WERI-Rb-1 (cell line): ENCODE measurements at regions not wholly inside any gene's neighbourhood (a gene's known extent, or its start where the extent isn't known, plus 50 kb on each side); places are given as distances from the start of the nearest gene placed in this dataset.

Experiments used
- DNase-seq: peaks from one replicate; pipeline ENCODE4 v3.0.0-alpha.2; 2020
- H3K27ac ChIP-seq: fragments of 250-450 bp; sonication (Bioruptor Pico); 2 replicates; pipeline ENCODE4 v1.5.1; 2020; ENCODE audit warnings: mild to moderate bottlenecking, moderate library complexity
- H3K27me3 ChIP-seq: fragments of 250-450 bp; sonication (Bioruptor Pico); 2 replicates; pipeline ENCODE4 v1.5.1; 2021; ENCODE audit warnings: mild to moderate bottlenecking, low read depth, moderate library complexity; ENCODE audit not compliant: insufficient read depth, severe bottlenecking
- H3K36me3 ChIP-seq: fragments of 250-450 bp; sonication (Bioruptor Pico); 2 replicates; pipeline ENCODE4 v1.5.1; 2020; ENCODE audit warnings: mild to moderate bottlenecking, moderate library complexity
- H3K4me3 ChIP-seq: 2 replicates; pipeline ENCODE4 v1.5.1; 2011; ENCODE audit warnings: low read depth, mild to moderate bottlenecking, control low read depth, low read length
- H3K9me3 ChIP-seq: fragments of 250-450 bp; sonication (Bioruptor Pico); 2 replicates; pipeline ENCODE4 v1.5.1; 2021; ENCODE audit warnings: mild to moderate bottlenecking, moderate library complexity; ENCODE audit not compliant: severe bottlenecking
- CTCF ChIP-seq: IDR thresholded peaks from 2 replicates; pipeline ENCODE4 v1.5.1; 2011; ENCODE audit warnings: low read depth, mild to moderate bottlenecking, control low read depth, inconsistent platforms, low read length

- DNase-seq = no peak
- Histone ChIP-seq H3K4me3 (no peak overlapping the region), H3K27me3 (peaks cover 36% of the 10 kb centered on the region), H3K9me3 (peaks cover 4% of the 10 kb centered on the region), H3K36me3 (no peaks in the 10 kb centered on the region), H3K27ac (no peak overlapping the region)
- TF ChIP-seq CTCF = no peak
Observed at GRCh38 chr7:118013252-118014010, 140.2 kb upstream of the CTTNBP2 start.

- H3K4me3 ChIP-seq = no peak overlapping the region
- DNase-seq = no peak
- H3K27me3 ChIP-seq = peaks cover 11% of the 10 kb centered on the region
- H3K36me3 ChIP-seq = no peaks in the 10 kb centered on the region
- H3K27ac ChIP-seq = no peak overlapping the region
- H3K9me3 ChIP-seq = peaks cover 4% of the 10 kb centered on the region
- TF ChIP-seq CTCF = no peak
Observed at GRCh38 chr7:118022546-118022945, 149.3 kb upstream of the CTTNBP2 start.

- Histone ChIP-seq H3K27ac (no peak overlapping the region), H3K36me3 (no peaks in the 10 kb centered on the region), H3K27me3 (peaks cover 10% of the 10 kb centered on the region), H3K4me3 (no peak overlapping the region), H3K9me3 (no peaks in the 10 kb centered on the region)
- DNase-seq = no peak
- TF ChIP-seq CTCF = no peak
Observed at GRCh38 chr7:118026791-118027190, 153.6 kb upstream of the CTTNBP2 start.

GRCh38 chr7:118028226-118028625 is 155.0 kb upstream of the CTTNBP2 start:
- peaks cover 14% of the 10 kb centered on the region for H3K27me3 ChIP-seq
- H3K9me3 ChIP-seq = no peaks in the 10 kb centered on the region
- no peak for DNase-seq
- H3K27ac ChIP-seq = no peak overlapping the region
- no peak for TF ChIP-seq CTCF
- H3K36me3 ChIP-seq = no peaks in the 10 kb centered on the region
- no peak overlapping the region for H3K4me3 ChIP-seq

- no peak for DNase-seq
- Histone ChIP-seq H3K4me3 (no peak overlapping the region), H3K27me3 (peaks cover 30% of the 10 kb centered on the region), H3K36me3 (no peaks in the 10 kb centered on the region), H3K9me3 (no peaks in the 10 kb centered on the region), H3K27ac (no peak overlapping the region)
- no peak for TF ChIP-seq CTCF
Observed at GRCh38 chr7:118029826-118030422, 154.0 kb upstream of the LSM8 start.
